ENCODE measurements at regions not wholly inside any gene's neighbourhood (a gene's known extent, or its start where the extent isn't known, plus 50 kb on each side); places are given as distances from the start of the nearest gene placed in this dataset.

- Histone ChIP-seq H3K4me1 (ENCODE audit: control insufficient read depth in 1 of 2, insufficient read depth in 2 of 2, low read length in 2 of 2) (no peaks in the 10 kb centered on the region), H3K27me3 (ENCODE audit: insufficient read depth, low read length) (no peaks in the 10 kb centered on the region), H4K20me1 (ENCODE audit: insufficient read depth) (no peaks in the 10 kb centered on the region), H3K9ac (ENCODE audit: low read length) (no peak overlapping the region), H3K4me3 (replicated peaks in 1 of 2; ENCODE audit: low read depth in 1 of 2, low read length in 2 of 2) (no peak overlapping the region), H3K36me3 (ENCODE audit: control insufficient read depth in 1 of 2, insufficient read depth in 2 of 2, low read length in 2 of 2) (no peaks in the 10 kb centered on the region), H3K27ac (ENCODE audit: low read depth, low read length) (no peak overlapping the region), H3K79me2 (ENCODE audit: insufficient read depth, low read length) (no peaks in the 10 kb centered on the region), H3K9me2 (ENCODE audit: insufficient read depth) (no peaks in the 10 kb centered on the region), H3K4me2 (ENCODE audit: low read length) (no peak overlapping the region), H3K9me3 (ENCODE audit: control insufficient read depth in 1 of 2, insufficient read depth in 1 of 2, low read depth in 1 of 2, low read length in 2 of 2) (no peaks in the 10 kb centered on the region), H2AFZ (ENCODE audit: low read depth, low read length, poor library complexity, severe bottlenecking) (no peak overlapping the region)
- DNase-seq (ENCODE audit: low read depth, low spot score) (no peak), ATAC-seq (no peak)
- RAD21 ChIA-PET (ENCODE audit: low non-redundant PET in 1 of 2, low total read pairs in 2 of 2, uncharacterized antibody in 2 of 2, unreplicated experiment in 2 of 2) = no interaction called here
- intact Hi-C loops (cut with micrococcal nuclease) = no loop called here
- TF ChIP-seq CEBPB (IDR thresholded peaks at IDR 0.05; ENCODE audit: low read depth) (no peak), JUND (IDR thresholded peaks at IDR 0.05) (no peak), ZBTB33 (IDR thresholded peaks at IDR 0.05; ENCODE audit: extremely low read depth, insufficient replicate concordance, low read length) (no peak), SIN3A (IDR thresholded peaks at IDR 0.05; ENCODE audit: low read depth) (no peak), FOSL1 (IDR thresholded peaks at IDR 0.05; ENCODE audit: low read depth) (no peak), POLR2A (IDR thresholded peaks at IDR 0.05; ENCODE audit: borderline replicate concordance, extremely low read depth, insufficient read depth, insufficient read length) (no peak)
- CTCF ChIA-PET = no interaction called here
- POLR2A ChIA-PET = no interaction called here
- no TSS peak for BruUV-seq (replicated peaks)
Measured at GRCh38 chr14:101026341-101026740, 122.8 kb upstream of the RTL1 start.

GRCh38 chr14:101027291-101027690, 123.8 kb upstream of the RTL1 start:
- H2AFZ ChIP-seq (ENCODE audit: low read depth, low read length, poor library complexity, severe bottlenecking) = no peak overlapping the region
- POLR2A ChIA-PET = no interaction called here
- TF ChIP-seq SRF (IDR thresholded peaks at IDR 0.05; ENCODE audit: low read depth) (no peak), YY1 (IDR thresholded peaks at IDR 0.05; ENCODE audit: extremely low read depth, insufficient replicate concordance, low read depth, low read length) (no peak), MAX (IDR thresholded peaks at IDR 0.05) (no peak), POLR2A (IDR thresholded peaks at IDR 0.05; ENCODE audit: borderline replicate concordance, extremely low read depth, insufficient read depth, insufficient read length) (no peak), CTCF (IDR thresholded peaks at IDR 0.05 in 2 of 3, conservative IDR thresholded peaks at IDR 0.05 in 1 of 3; ENCODE audit: borderline replicate concordance in 1 of 3, insufficient read depth in 1 of 3, low read depth in 2 of 3, low read length in 2 of 3) (no peak), ELF1 (IDR thresholded peaks at IDR 0.05; ENCODE audit: borderline replicate concordance, low read depth) (no peak), ATF3 (IDR thresholded peaks at IDR 0.05) (no peak), ZBTB33 (IDR thresholded peaks at IDR 0.05; ENCODE audit: extremely low read depth, insufficient replicate concordance, low read length) (no peak), ZFX (IDR thresholded peaks at IDR 0.05) (no peak), EGR1 (IDR thresholded peaks at IDR 0.05; ENCODE audit: low read depth) (no peak)
- no TSS peak for BruUV-seq (replicated peaks)
- RAD21 ChIA-PET (ENCODE audit: low non-redundant PET in 1 of 2, low total read pairs in 2 of 2, uncharacterized antibody in 2 of 2, unreplicated experiment in 2 of 2) = no interaction called here
- intact Hi-C loops (cut with micrococcal nuclease) = no loop called here
- no peak overlapping the region for H3K27ac ChIP-seq (ENCODE audit: low read depth, low read length)
- CTCF ChIA-PET = no interaction called here
- H3K79me2 ChIP-seq (ENCODE audit: insufficient read depth, low read length) = no peaks in the 10 kb centered on the region
- H3K36me3 ChIP-seq (ENCODE audit: control insufficient read depth in 1 of 2, insufficient read depth in 2 of 2, low read length in 2 of 2) = no peaks in the 10 kb centered on the region
- no peak overlapping the region for H3K9ac ChIP-seq (ENCODE audit: low read length)
- no peaks in the 10 kb centered on the region for H4K20me1 ChIP-seq (ENCODE audit: insufficient read depth)
- no peaks in the 10 kb centered on the region for H3K27me3 ChIP-seq (ENCODE audit: insufficient read depth, low read length)
- no peak for ATAC-seq
- H3K9me2 ChIP-seq (ENCODE audit: insufficient read depth) = no peaks in the 10 kb centered on the region
- H3K9me3 ChIP-seq (ENCODE audit: control insufficient read depth in 1 of 2, insufficient read depth in 1 of 2, low read depth in 1 of 2, low read length in 2 of 2) = no peaks in the 10 kb centered on the region
- DNase-seq (ENCODE audit: low read depth, low spot score) = no peak
- H3K4me3 ChIP-seq (replicated peaks in 1 of 2; ENCODE audit: low read depth in 1 of 2, low read length in 2 of 2) = no peak overlapping the region
- H3K4me1 ChIP-seq (ENCODE audit: control insufficient read depth in 1 of 2, insufficient read depth in 2 of 2, low read length in 2 of 2) = no peaks in the 10 kb centered on the region
- H3K4me2 ChIP-seq (ENCODE audit: low read length) = no peak overlapping the region
